GM08714 (cell line): ENCODE measurements at regions not wholly inside any gene's neighbourhood (a gene's known extent, or its start where the extent isn't known, plus 50 kb on each side); places are given as distances from the start of the nearest gene placed in this dataset.

ENCODE experiments used
- H3K4me3 ChIP-seq: fragments of 200-500 bp; sonication (Bioruptor generic); 2 replicates; pipeline ENCODE4 v1.5.1; 2014; ENCODE audit warnings: mild to moderate bottlenecking, low read length, inconsistent platforms
- ZNF274 ChIP-seq: IDR thresholded peaks from 2 replicates; pipeline ENCODE4 v1.6.1; 2012; ENCODE audit warnings: mild to moderate bottlenecking, low read depth, low read length

DNA sequence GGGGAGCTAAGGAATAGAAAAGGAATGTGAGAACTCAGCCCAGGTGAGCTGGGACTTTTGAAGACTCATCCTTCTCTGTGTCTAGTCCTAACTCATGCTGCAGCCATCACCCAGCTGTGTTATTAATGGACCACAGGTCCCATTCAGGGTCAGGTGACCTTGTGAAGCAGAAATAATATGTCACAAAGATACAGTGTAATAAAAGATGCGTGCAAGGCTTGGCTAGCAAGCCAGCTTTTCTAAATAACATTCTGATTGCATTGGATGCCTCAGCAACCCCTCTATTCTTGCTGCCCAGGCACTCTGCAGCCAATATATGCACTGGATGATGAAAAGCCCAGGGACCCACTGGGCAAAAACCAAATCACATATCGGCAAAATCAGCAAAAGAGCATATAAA is 393.1 kb upstream of the PIK3C3 start:
- no peak for TF ChIP-seq ZNF274

GRCh38 chr18:41558715-41559114 is 396.3 kb upstream of the PIK3C3 start:
- TF ChIP-seq ZNF274: no peak
- H3K4me3 ChIP-seq: no peak overlapping the region

More for the DNA sequence above, 393.1 kb upstream of the PIK3C3 start:
- no peak overlapping the region for H3K4me3 ChIP-seq

DNA sequence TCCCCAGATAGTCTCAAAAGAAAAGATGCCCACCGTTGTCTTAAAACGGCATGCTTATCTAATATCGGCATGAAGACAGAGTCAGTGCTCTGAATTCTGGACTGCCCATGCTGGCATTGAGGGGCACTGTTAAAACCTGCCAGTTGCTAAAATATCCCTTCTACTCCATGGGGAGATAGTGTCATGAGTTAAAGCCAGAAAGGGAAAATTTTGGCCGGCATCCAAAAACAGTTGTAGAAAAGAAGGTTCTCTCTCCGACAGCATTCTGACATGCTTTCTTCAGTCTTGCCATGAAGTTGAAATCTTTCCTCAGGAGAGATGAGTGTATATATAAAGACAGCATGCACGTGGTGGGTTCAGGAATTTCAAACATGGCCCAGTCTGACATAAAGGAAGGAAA is 401.3 kb upstream of the PIK3C3 start:
- no peak for TF ChIP-seq ZNF274
- no peak overlapping the region for H3K4me3 ChIP-seq

DNA sequence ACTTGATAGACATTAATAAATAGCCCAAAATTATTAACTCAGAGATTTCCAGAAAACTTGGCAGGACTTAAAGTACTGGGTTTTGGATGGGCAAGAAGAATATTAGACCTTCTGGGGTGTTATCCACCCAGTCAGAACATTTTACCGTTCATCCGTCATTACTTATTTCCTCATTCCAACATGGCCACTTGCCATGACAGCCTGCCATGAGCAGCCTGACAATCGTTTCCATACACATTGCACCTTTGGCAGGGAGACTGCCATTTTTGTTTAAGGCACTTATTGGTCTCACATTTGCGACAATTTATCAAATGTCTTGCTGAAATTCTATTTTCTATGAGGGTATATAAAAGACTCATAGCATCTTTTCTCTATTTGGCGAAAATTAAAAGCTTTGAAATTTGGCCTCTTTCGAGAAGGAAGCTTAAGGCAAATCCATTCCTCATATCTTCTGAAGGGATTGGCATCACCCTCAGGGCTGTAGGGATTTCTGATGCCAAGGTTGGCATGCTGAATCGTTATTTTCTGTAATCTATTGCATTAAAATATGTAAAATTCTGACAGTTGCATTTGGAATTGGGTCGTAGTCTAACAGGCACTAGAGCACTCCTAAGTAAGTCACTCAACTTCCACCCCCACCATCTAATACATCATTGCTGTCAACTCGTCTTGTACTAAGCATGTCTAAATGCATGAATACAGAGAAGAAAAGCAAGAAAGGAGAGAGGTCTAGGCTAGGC is 406.3 kb upstream of the PIK3C3 start:
- no peak for TF ChIP-seq ZNF274
- H3K4me3 ChIP-seq: no peak overlapping the region

DNA sequence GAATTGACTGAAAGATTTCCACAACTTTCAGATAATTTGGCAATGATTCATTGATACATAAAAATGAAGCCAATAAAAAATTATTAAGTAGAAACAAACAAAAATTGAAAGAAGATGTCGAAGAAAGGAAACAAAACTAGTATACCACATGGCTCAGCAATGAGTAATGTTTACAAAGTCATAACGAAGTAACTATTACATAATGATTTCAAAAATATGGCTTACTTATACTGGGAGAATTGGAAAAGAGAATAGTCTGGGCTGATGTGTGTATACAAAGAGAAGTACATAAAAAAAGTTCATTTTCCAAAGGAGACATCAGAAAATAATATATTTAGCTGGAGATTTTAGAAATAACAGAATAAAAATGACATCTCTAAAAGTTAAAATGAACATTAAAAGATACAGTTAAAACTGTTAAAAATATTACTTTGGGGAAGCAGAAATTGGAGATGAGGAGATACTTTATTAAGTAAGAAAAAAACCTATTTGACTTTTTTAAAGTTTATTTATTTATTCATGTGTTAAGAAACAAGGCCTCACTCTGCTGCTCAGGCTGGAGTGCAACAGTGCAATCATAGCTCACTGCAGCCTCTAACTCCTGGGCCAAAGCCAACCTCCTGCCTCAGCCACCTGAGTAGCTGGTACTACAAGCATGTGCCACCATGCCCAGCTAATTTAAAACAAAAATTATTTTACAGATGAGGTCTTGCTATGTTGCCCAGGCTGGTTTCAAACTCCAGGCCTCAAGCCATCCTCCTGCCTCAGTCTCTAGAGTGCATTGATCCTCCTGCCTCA is 409.7 kb upstream of the PIK3C3 start:
- TF ChIP-seq ZNF274: no peak

DNA sequence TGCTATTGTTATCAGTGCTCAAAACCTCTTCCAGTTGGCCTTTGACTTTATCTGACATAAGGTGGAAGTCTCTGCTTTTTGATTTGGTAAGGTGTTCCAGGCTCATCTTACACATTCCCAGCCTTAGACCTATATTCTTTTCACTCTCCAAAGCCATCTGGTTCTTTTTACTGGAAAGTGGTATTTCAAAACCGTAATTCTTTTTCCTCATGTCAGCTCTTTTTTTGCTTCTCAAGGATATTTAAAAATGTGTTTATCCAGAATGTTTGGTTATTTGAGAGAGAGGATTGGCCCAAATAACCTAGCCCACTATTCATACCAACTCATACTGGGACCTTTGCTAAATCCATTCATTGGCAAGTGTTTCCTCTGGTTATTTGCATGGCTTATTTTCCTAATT is 411.2 kb upstream of the PIK3C3 start:
- TF ChIP-seq ZNF274: no peak
- H3K4me3 ChIP-seq: no peak overlapping the region

More for the DNA sequence above, 409.7 kb upstream of the PIK3C3 start:
- H3K4me3 ChIP-seq: no peak overlapping the region

DNA sequence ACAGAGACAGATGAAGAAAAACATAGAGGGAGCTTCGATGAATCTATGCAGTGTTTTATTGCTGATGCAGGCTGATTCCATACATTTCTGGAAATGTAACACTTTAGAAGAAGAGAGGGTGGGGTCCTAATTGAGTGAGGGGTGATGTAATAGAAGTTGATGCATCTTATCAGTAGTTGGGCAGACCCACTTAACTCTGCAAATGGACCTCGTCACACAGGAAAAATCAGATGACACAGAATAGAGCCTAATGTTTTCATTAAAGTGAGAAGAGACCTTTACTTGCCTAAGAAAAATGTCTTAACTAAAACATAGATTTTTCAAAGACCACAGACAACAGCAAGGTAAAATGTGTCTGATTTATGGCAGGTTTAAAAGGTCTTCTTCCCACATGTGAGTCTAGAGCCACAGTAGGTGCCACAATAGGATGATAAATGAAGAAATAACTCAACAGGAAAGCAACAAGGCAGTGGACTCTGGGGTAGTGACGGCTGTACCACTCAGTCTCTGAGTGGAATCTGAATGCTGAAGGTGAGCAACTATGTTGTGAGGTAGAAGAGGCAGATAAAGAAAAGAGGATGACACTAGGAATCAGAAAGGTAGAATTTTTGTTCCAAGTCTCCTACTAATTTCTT is 414.7 kb upstream of the PIK3C3 start:
- no peak for TF ChIP-seq ZNF274
- no peak overlapping the region for H3K4me3 ChIP-seq

- H3K4me3 ChIP-seq: no peak overlapping the region
- TF ChIP-seq ZNF274: no peak
These were observed 416.3 kb upstream of the PIK3C3 start for GRCh38 chr18:41538751-41539150.

DNA sequence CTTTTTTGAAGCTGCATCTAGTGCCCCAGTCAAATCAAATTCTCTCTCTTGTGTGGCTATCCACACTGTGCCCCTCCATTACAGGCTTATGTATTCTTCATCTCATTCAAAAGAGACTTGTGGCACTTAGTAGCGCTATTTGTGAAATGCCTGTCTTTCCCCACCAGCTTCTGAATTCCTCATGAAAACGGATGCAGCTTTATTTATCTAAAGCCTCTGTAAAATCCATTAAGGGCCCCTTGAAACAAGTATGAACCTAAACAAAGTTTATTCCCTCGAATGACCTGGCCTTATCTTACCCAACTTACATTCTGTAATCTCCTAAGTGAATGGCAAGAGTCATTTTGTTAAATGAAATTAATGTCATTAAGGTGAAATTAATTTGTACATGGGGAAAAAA is 417.4 kb upstream of the PIK3C3 start:
- TF ChIP-seq ZNF274: no peak
- no peak overlapping the region for H3K4me3 ChIP-seq

DNA sequence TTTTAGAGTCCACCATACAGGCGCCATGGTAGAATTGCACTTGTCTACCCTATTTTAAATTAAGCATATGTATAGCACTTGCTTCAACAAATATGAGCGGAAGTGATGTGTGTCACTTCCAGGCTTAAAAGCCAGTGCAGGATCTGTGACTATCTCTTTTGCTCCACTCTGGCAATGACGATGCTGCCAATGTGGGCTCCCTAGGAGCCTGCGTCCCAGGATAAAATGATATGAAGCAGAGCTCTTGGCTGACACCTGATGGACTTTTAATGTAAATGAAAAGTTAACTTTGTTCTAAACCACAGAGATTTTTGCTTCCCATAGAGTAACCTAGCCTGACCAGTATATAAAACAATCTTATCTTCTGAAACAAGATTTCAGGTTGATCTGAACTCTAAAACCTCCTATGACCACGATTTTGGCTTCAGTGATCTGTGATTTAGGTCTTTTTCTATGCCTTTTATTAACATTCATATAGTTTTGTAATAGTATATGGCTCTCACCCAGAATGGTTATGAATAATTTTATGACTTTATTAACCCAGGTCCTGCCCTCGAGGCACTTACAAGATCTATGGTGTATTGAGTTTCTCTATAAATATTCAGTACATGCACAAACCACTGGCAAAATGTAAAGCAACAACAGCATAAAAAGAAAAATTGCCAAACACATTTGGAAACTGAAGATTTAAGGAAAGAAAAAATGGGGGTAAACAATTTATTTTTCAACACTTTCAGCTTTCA is 422.5 kb upstream of the PIK3C3 start:
- H3K4me3 ChIP-seq: no peak overlapping the region
- no peak for TF ChIP-seq ZNF274

DNA sequence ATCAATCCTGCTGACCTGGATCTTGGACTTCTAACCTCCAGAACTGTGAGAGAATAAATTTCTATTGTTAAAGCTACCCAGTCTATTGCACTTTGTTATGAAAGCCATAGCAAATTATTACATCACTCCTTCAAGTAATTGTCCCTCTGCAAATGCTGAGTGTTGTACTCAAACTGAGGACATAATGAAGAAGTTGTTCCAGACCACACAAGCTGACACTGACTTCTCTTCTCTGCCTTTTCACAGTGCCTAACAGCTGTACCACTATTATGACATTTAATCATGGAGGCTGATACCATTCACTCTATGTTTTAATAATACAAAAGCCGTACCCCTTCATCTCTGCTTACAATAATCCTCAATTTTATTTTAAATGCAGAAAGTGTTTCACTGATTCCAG is 424.1 kb upstream of the PIK3C3 start:
- no peak for TF ChIP-seq ZNF274
- H3K4me3 ChIP-seq: no peak overlapping the region

DNA sequence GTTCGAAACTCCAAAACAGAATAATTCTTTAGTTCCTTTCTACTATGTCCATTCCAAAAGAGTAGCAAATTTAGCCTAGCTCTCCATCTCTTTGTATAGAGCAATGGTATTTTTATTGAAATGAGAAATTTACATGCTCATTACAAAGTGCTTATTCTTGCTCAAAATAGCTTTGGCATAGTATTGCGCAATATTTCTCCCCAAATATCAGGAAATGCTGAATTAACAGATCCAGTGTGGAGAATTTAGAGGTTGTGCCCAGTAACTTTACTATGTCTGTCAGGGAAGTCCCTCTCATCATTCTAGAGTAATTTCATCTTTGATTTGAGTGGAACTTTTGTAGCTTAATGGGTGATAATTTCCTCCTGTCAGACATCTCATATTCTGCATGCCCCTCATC is 425.9 kb upstream of the PIK3C3 start:
- no peak for TF ChIP-seq ZNF274
- H3K4me3 ChIP-seq: no peak overlapping the region

GRCh38 chr18:41526054-41526453 is 429.0 kb upstream of the PIK3C3 start:
- no peak for TF ChIP-seq ZNF274
- H3K4me3 ChIP-seq: no peak overlapping the region
